DMS79 (cell line): ENCODE measurements at regions not wholly inside any gene's neighbourhood (a gene's known extent, or its start where the extent isn't known, plus 50 kb on each side); places are given as distances from the start of the nearest gene placed in this dataset.
"Not testable (repeated sequence)": the region's sequence is repeated elsewhere in the genome, so short reads cannot be mapped to it uniquely, and the experiment has no call there.

ENCODE experiments used
- DNase-seq: peaks from one replicate; lab custom pipeline; 2025; lab: John Stamatoyannopoulos, UW

- DNase-seq = no peak
These were observed 69.9 kb upstream of the DLG1 start for GRCh38 chr3:197368330-197368729.

GRCh38 chr3:197367081-197367780 is 68.8 kb upstream of the DLG1 start:
- peak; percentile 99 for DNase-seq

DNA sequence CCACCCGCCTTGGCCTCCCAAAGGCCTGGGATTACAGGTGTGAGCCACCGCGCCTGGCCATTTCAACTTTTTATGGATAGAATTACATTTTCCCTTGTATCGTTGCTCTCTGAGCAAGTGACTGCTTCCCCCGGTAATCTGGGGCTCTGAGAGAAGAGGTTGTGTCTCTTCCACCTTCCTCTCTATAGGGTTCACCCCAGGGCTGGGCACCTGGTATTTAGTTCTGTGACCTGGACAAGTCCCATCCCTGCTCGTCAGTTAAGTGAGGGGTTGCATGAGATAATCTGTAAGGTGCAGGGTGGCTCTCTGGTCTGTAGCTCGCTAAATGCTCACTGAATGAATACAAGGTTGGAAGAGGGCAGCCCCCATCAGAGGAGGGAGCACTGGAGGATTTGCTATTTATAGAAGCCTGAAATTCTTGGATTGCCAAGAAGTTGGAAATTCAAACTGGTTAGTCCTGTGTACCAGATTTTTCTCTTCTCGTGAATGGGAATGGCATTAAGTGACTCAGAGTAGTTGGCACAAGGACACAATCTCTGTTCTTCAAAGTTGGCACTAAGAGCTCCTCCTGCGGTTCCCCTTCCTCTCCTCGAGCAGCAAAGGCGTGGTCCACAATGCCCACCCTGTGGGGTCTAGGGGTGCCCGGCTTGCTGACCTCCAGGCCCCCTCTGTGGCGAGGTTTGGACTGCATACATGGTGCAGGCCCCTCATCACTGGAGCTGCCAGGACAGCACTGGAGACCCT is 68.1 kb upstream of the DLG1 start:
- DNase-seq = peak; percentile 82

GRCh38 chr3:197365586-197365985 is 67.2 kb upstream of the DLG1 start:
- DNase-seq = no peak

GRCh38 chr3:197364410-197365071 is 66.1 kb upstream of the DLG1 start:
- DNase-seq = peak; percentile 80

GRCh38 chr3:197363553-197364409 is 65.4 kb upstream of the DLG1 start:
- no peak for DNase-seq

DNA sequence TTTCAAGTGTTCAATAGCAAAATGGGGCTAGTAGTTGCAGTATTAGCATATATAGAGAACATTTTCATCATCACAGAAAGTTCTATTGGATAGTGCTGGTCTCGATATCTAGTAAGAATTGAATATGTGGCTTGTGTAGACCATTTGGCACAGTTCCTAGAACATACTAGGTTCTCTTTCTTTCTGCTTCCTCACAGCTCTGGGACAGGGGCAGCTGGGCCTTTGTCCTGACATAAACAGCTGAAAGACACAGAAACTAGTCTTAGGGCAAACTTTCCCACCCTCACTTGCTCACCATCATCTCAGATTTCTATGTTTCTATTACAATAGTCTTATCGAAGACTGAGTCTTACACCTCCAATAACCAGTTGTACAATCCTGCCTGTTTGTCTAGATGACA is 63.7 kb upstream of the DLG1 start:
- DNase-seq = no peak

- not testable (repeated sequence) for DNase-seq
These were observed 61.7 kb upstream of the DLG1 start for GRCh38 chr3:197360095-197360494.

DNA sequence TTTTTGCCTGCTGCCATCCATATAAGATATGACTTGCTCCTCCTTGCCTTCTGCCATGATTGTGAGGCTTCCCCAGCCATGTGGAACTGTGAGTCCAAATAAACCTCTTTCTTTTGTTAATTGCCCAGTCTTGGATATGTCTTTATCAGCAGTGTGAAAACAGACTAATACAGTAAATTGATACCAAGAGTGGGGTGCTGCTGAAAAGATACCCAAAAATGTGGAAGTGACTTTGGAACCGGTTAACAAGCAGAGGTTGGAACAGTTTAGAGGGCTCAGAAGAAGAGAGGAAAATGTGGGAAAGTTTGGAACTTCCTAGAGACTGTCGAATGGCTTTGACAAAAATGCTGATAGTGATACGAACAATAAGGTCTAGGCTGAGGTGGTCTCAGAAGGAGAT is 61.1 kb upstream of the DLG1 start:
- not testable (repeated sequence) for DNase-seq

DNA sequence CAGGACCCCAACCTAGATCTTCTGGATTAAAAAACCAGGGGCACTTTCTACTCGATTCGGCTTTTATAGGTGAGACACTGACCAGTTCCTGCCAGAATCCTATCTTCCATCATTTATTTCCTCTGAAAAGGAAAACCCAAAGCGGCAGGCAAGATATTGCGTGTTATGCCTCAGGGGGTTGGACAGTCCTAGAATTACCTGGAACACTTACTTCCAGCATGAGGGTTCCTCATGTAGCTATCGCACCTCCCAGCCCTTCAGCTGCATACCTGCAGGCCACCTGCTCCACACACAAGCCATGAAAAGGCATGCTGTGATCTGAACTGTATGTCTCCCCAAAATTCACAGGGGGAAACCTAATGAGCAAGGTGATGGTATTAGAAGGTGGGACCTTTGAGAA is 58.3 kb upstream of the DLG1 start:
- DNase-seq = peak; percentile 28

- DNase-seq = peak; percentile 51
These were observed 57.9 kb upstream of the DLG1 start for GRCh38 chr3:197356275-197356674.

DNA sequence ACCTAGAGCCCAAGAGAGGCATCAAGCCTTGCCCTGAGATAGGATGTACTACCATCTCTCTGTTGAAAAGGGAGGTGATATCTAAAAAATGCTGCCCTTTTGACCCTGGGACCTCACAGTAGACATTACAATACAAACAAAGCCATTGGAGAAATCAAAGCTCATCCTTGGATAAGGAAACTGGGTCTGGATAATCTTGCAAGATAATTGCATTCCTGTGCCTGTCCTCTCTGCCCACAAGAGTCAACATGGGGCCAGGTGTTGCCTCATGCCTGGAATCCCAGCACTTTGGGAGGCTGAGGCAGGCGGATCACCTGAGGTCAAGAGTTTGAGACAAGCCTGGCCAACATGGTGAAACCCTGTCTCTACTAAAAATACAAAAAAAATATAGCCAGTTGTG is 57.3 kb upstream of the DLG1 start:
- no peak for DNase-seq

DNA sequence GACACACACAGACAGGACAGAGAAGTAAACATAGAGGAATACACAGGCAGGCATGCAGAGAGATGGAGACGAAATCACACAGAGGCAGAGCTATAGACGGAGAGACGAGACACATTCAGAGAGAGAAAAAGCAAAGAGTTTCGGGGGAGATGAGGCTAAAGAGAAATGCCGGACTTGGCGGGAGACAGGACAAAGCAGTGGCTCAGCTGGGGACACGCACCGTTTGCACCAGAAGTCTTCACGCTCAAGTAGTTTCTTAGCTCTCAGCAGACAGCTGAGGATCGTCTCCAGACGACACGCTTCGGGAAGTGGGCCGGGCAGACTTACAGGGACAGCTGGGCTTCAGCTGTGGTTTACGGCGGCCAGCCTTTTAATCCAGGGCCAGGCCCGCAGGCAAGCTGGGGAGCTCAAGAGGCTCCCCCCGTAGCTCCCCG is 56.2 kb upstream of the DLG1 start:
- peak; percentile 96 for DNase-seq

GRCh38 chr3:197353867-197354567 is 55.6 kb upstream of the DLG1 start:
- peak; percentile 71 for DNase-seq

DNA sequence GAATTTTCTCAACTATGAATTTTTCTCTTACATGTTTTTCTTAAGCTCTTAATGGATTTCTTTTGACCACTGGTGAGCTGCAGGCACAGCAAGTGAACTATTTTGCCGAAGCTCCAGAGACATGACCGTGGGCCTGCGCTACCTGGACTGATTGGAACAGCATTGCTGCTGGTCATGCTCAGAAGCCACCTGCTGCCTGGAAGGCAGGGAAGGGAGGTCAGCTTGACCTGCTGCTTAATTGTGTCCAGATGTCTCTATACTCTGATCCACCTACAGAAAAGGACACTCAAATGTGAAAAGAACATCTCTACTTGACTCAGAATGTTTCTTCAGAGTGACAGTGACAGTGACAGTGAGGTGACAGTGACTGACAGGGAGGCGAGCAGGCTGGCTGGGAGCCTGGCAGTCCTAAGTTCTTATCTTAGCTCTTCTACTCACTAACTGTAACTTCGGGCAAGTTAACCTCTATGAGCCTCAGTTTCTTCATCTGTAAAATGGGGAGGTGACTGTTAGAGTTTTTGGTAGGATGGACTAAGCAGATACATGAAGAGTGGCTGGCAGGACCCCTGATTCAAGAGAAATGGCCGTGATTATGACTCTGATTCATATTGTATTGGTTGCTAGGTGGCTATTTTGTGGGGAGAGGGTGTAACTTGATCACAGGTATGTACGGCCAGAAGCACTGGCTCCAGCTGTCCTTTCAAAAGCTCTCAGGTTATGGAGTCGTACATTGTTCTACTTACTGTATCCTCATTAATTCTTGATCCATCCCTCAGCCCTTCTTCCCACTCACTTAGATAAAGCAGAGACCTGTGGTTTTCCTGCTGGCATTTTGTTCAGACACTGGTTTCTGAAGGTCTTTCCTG is 54.8 kb upstream of the DLG1 start:
- peak; percentile 71 for DNase-seq

- no peak for DNase-seq
These were observed 54.0 kb upstream of the DLG1 start for GRCh38 chr3:197352382-197352781.

- no peak for DNase-seq
These were observed 52.0 kb upstream of the DLG1 start for GRCh38 chr3:197350446-197350845.

DNA sequence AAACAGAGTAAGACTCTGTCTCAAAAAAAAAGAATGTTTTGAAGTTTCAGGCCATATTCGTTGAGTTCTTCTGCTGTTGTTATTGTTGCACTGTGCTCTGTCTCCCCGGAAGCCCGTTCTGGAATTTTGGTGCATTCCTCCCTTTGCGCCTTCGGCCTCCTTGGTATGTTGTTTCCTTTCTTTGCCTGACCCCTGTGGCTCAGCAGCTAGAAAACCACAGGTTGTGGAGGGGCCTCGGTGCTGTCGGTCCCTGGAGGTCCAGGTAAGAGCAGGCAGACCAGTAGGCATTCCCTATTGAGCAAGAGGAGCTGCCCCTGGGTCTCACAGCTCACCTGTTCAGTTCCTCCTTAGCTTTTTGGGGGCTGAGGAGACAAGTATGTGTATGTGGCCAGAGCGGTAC is 51.0 kb upstream of the DLG1 start:
- DNase-seq = no peak
